Chondrocyte (in vitro differentiated cells): ENCODE measurements at regions not wholly inside any gene's neighbourhood (a gene's known extent, or its start where the extent isn't known, plus 50 kb on each side); places are given as distances from the start of the nearest gene placed in this dataset.

Experiments used
- DNase-seq: peaks from one replicate; pipeline ENCODE4 v3.0.0; 2021; ENCODE audit warnings: mixed read lengths, low spot score
- H3K27ac Mint-ChIP-seq: one replicate; pipeline ENCODE4 v1.8.0; 2021; ENCODE audit warnings: mild to moderate bottlenecking, moderate library complexity, mixed read lengths; ENCODE audit not compliant: unreplicated experiment
- H3K27me3 Mint-ChIP-seq: 2 replicates; pipeline ENCODE4 v1.8.0; 2021; ENCODE audit warnings: low read depth, mixed read lengths
- H3K36me3 Mint-ChIP-seq: 2 replicates; pipeline ENCODE4 v1.8.0; 2021; ENCODE audit warnings: low read depth, mixed read lengths
- H3K4me1 Mint-ChIP-seq: 2 replicates; pipeline ENCODE4 v1.8.0; 2021; ENCODE audit warnings: low read depth, mild to moderate bottlenecking, mixed read lengths
- H3K4me3 Mint-ChIP-seq: one replicate; pipeline ENCODE4 v1.8.0; 2021; ENCODE audit warnings: mild to moderate bottlenecking, moderate library complexity, mixed read lengths; ENCODE audit not compliant: unreplicated experiment
- H3K9me3 Mint-ChIP-seq: 2 replicates; pipeline ENCODE4 v1.8.0; 2021; ENCODE audit warnings: low read depth, mixed read lengths
- TF ChIP-seq, protein P1 (sequence below): fragments of 200-600 bp; sonication (generic); IDR thresholded peaks from 2 replicates; pipeline ENCODE4 v1.5.0; 2021; ENCODE audit warnings: antibody characterized with exemption, mild to moderate bottlenecking, moderate library complexity

GRCh38 chr10:2870654-2871053 is 196.7 kb upstream of the PFKP start:
- Mint-ChIP-seq H3K36me3 (no peaks in the 10 kb centered on the region), H3K27me3 (peaks cover 36% of the 10 kb centered on the region), H3K4me3 (no peak overlapping the region), H3K4me1 (no peaks in the 10 kb centered on the region), H3K9me3 (no peaks in the 10 kb centered on the region), H3K27ac (no peak overlapping the region)
- no peak for DNase-seq
- TF ChIP-seq, protein P1, sequence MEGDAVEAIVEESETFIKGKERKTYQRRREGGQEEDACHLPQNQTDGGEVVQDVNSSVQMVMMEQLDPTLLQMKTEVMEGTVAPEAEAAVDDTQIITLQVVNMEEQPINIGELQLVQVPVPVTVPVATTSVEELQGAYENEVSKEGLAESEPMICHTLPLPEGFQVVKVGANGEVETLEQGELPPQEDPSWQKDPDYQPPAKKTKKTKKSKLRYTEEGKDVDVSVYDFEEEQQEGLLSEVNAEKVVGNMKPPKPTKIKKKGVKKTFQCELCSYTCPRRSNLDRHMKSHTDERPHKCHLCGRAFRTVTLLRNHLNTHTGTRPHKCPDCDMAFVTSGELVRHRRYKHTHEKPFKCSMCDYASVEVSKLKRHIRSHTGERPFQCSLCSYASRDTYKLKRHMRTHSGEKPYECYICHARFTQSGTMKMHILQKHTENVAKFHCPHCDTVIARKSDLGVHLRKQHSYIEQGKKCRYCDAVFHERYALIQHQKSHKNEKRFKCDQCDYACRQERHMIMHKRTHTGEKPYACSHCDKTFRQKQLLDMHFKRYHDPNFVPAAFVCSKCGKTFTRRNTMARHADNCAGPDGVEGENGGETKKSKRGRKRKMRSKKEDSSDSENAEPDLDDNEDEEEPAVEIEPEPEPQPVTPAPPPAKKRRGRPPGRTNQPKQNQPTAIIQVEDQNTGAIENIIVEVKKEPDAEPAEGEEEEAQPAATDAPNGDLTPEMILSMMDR, result no peak

- no peak for DNase-seq
- Mint-ChIP-seq H3K27ac (no peak overlapping the region), H3K36me3 (no peaks in the 10 kb centered on the region), H3K27me3 (peaks cover 24% of the 10 kb centered on the region), H3K4me3 (no peak overlapping the region), H3K4me1 (no peaks in the 10 kb centered on the region), H3K9me3 (no peaks in the 10 kb centered on the region)
- TF ChIP-seq, protein P1, result no peak
Observed at GRCh38 chr10:2867788-2868299, 199.5 kb upstream of the PFKP start.

GRCh38 chr10:2866569-2866968 is 200.8 kb upstream of the PFKP start:
- no peaks in the 10 kb centered on the region for H3K36me3 Mint-ChIP-seq
- H3K4me1 Mint-ChIP-seq, result no peaks in the 10 kb centered on the region
- no peak overlapping the region for H3K4me3 Mint-ChIP-seq
- TF ChIP-seq, protein P1, result no peak
- H3K27ac Mint-ChIP-seq, result no peak overlapping the region
- H3K9me3 Mint-ChIP-seq, result no peaks in the 10 kb centered on the region
- peaks cover 20% of the 10 kb centered on the region for H3K27me3 Mint-ChIP-seq
- DNase-seq, result no peak

DNA sequence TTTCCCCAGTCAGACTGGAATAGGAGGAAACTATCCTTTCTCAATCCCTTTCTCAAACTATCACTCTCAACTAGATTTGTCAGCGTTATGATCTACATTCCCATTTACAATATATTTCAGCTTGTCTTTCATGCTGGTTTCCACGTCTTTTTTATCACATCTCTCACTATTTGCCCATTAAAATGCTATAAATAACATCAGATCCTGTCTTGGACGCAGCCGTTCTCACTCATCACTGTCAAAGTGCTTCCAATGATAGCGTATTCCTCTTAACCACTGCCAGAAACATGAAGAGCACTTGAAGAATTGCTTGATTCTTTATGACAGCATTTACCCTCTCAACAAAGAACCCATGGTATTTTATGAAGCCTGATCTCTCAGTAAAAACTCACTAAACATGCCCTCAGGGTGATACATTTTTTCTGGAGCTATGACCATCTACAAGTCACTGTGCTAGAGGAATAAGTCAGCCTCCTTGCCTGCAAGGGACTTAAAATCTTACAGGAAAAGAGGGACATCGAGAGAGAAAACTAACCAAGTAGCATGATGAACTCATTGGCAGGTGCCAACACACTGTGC is 205.6 kb upstream of the PFKP start:
- Mint-ChIP-seq H3K27ac (no peak overlapping the region), H3K4me1 (no peaks in the 10 kb centered on the region), H3K27me3 (peaks cover 35% of the 10 kb centered on the region), H3K36me3 (peaks cover 2% of the 10 kb centered on the region), H3K4me3 (no peak overlapping the region), H3K9me3 (peaks cover 21% of the 10 kb centered on the region)
- no peak for DNase-seq
- TF ChIP-seq, protein P1, result no peak

GRCh38 chr10:2858452-2858851 is 208.9 kb upstream of the PFKP start:
- Mint-ChIP-seq H3K27ac (no peak overlapping the region), H3K9me3 (peaks cover 21% of the 10 kb centered on the region), H3K36me3 (peaks cover 2% of the 10 kb centered on the region), H3K27me3 (peaks cover 56% of the 10 kb centered on the region), H3K4me1 (no peaks in the 10 kb centered on the region), H3K4me3 (no peak overlapping the region)
- no peak for DNase-seq
- TF ChIP-seq, protein P1, result no peak
